Mesenchymal stem cell (in vitro differentiated cells and primary cell): ENCODE measurements at regions not wholly inside any gene's neighbourhood (a gene's known extent, or its start where the extent isn't known, plus 50 kb on each side); places are given as distances from the start of the nearest gene placed in this dataset.

Experiments
- DNase-seq: peaks from one replicate; pipeline ENCODE4 v3.0.0-alpha.2; 2013
- H2AFZ ChIP-seq: one replicate; pipeline ENCODE4 v1.6.1; 2013; ENCODE audit warnings: low read depth, mild to moderate bottlenecking, control low read depth, inconsistent platforms, low read length, moderate library complexity
- H2AK5ac ChIP-seq: 2 replicates; pipeline ENCODE4 v1.6.1; 2013; ENCODE audit warnings: low read length, moderate library complexity, mild to moderate bottlenecking, inconsistent platforms; ENCODE audit not compliant: severe bottlenecking
- H2BK120ac ChIP-seq: one replicate; pipeline ENCODE4 v1.6.1; 2013; ENCODE audit warnings: low read depth, mild to moderate bottlenecking, inconsistent platforms, low read length, moderate library complexity
- H2BK12ac ChIP-seq, 2 experiments: one replicate each; pipeline ENCODE4 v1.6.1; 2013; ENCODE audit warnings: inconsistent platforms in 2 of 2, low read length in 2 of 2, mild to moderate bottlenecking in 2 of 2, moderate library complexity in 2 of 2, control low read depth in 1 of 2
- H2BK15ac ChIP-seq: one replicate; pipeline ENCODE4 v1.6.1; 2013; ENCODE audit warnings: mild to moderate bottlenecking, low read depth, inconsistent platforms; ENCODE audit not compliant: poor library complexity, severe bottlenecking
- H2BK5ac ChIP-seq: 2 replicates; pipeline ENCODE4 v1.6.1; 2013; ENCODE audit warnings: low read depth, mild to moderate bottlenecking, low read length, control low read depth, inconsistent platforms; ENCODE audit not compliant: poor library complexity, severe bottlenecking
- H3K14ac ChIP-seq, 2 experiments: one replicate each; pipeline ENCODE4 v1.6.1; 2013; ENCODE audit warnings: inconsistent platforms in 2 of 2, low read length in 2 of 2, control low read depth in 1 of 2, mild to moderate bottlenecking in 1 of 2, moderate library complexity in 1 of 2
- H3K18ac ChIP-seq, 2 experiments: one replicate each; pipeline ENCODE4 v1.6.1; 2013; ENCODE audit warnings: inconsistent platforms in 2 of 2, low read length in 2 of 2, control low read depth in 1 of 2, low read depth in 1 of 2, mild to moderate bottlenecking in 1 of 2
- H3K23ac ChIP-seq, 2 experiments: one replicate each; pipeline ENCODE4 v1.6.1; 2013; ENCODE audit warnings: inconsistent platforms in 2 of 2, low read length in 2 of 2, mild to moderate bottlenecking in 2 of 2, moderate library complexity in 2 of 2, control low read depth in 1 of 2
- H3K27ac ChIP-seq: 2 replicates; pipeline ENCODE4 v1.5.1; 2013; ENCODE audit warnings: mild to moderate bottlenecking, moderate library complexity, low read length, control low read depth, inconsistent platforms; ENCODE audit not compliant: poor library complexity, severe bottlenecking
- H3K27me3 ChIP-seq, 2 experiments: 2 replicates each; pipeline versions ENCODE4 v1.6.1 to v1.7.0; 2013; ENCODE audit warnings: low read length in 2 of 2, mild to moderate bottlenecking in 2 of 2, moderate library complexity in 2 of 2, control low read depth in 1 of 2, inconsistent platforms in 1 of 2; ENCODE audit not compliant: control insufficient read depth in 1 of 2, insufficient read depth in 1 of 2
- H3K36me3 ChIP-seq, 2 experiments: 2 replicates each; pipeline versions ENCODE4 v1.6.1 to v1.7.0; 2013; ENCODE audit warnings: low read length in 2 of 2, control low read depth in 1 of 2, inconsistent platforms in 1 of 2, low read depth in 1 of 2, mild to moderate bottlenecking in 1 of 2; ENCODE audit not compliant: insufficient read depth in 2 of 2, control insufficient read depth in 1 of 2
- H3K4ac ChIP-seq, 2 experiments: one replicate each; pipeline ENCODE4 v1.6.1; 2013; ENCODE audit warnings: inconsistent platforms in 2 of 2, low read length in 2 of 2, mild to moderate bottlenecking in 2 of 2, moderate library complexity in 2 of 2, control low read depth in 1 of 2, low read depth in 1 of 2
- H3K4me1 ChIP-seq: 2 replicates; pipeline ENCODE4 v1.6.1; 2013; ENCODE audit warnings: low read depth, low read length, control low read depth; ENCODE audit not compliant: control insufficient read depth, insufficient read depth
- H3K4me2 ChIP-seq: 2 replicates; pipeline ENCODE4 v1.6.1; 2013; ENCODE audit warnings: low read length, mild to moderate bottlenecking, inconsistent platforms; ENCODE audit not compliant: poor library complexity, severe bottlenecking
- H3K4me3 ChIP-seq, 2 experiments: 2 replicates each; pipeline versions ENCODE4 v1.5.1 to v1.7.0; 2013; ENCODE audit warnings: low read length in 2 of 2, mild to moderate bottlenecking in 2 of 2, control low read depth in 1 of 2, low read depth in 1 of 2; ENCODE audit not compliant: insufficient read depth in 1 of 2
- H3K79me1 ChIP-seq: replicated peaks from 2 replicates; pipeline ENCODE4 v1.6.1; 2013; ENCODE audit warnings: mild to moderate bottlenecking, control low read depth, low read length, inconsistent platforms; ENCODE audit not compliant: poor library complexity, severe bottlenecking
- H3K9ac ChIP-seq: 2 replicates; pipeline ENCODE4 v1.7.0; 2013; ENCODE audit warnings: mild to moderate bottlenecking, low read length, moderate library complexity
- H3K9me3 ChIP-seq: 2 replicates; pipeline ENCODE4 v1.7.0; 2013; ENCODE audit warnings: mild to moderate bottlenecking, low read length; ENCODE audit not compliant: control insufficient read depth
- H4K8ac ChIP-seq: one replicate; pipeline ENCODE4 v1.6.1; 2013; ENCODE audit warnings: inconsistent platforms, mild to moderate bottlenecking, low read length, moderate library complexity
- H4K91ac ChIP-seq: one replicate; pipeline ENCODE4 v1.6.1; 2013; ENCODE audit warnings: mild to moderate bottlenecking, low read length, inconsistent platforms
- WGBS: methylation state at CpG from one replicate; pipeline ENCODE4 v1.1.7; 2013; ENCODE audit warnings: mixed read lengths; 5-methylcytosine and 5-hydroxymethylcytosine counted together

- no peaks in the 10 kb centered on the region for H3K79me1 ChIP-seq
- no peak overlapping the region for H3K27ac ChIP-seq
- H3K4me2 ChIP-seq = no peak overlapping the region
- no peak overlapping the region for H2BK120ac ChIP-seq
- no peaks in the 10 kb centered on the region for H3K4me1 ChIP-seq
- H4K8ac ChIP-seq = no peak overlapping the region
- H3K27me3 ChIP-seq = no peaks in the 10 kb centered on the region
- H3K9ac ChIP-seq = peak overlapping the region; percentile 75
- peak overlapping the region in 1 of 2 experiments; percentile 17 for H3K4me3 ChIP-seq
- no CpG with 5 or more reads among the region's 1 CpG for WGBS
- no peak overlapping the region for H2BK15ac ChIP-seq
- H3K18ac ChIP-seq = no peak overlapping the region
- H3K4ac ChIP-seq = no peak overlapping the region
- H3K9me3 ChIP-seq = peaks cover 12% of the 10 kb centered on the region
- no peak overlapping the region for H2BK12ac ChIP-seq
- no peak overlapping the region for H3K14ac ChIP-seq
- no peak overlapping the region for H2AK5ac ChIP-seq
- no peak overlapping the region for H2BK5ac ChIP-seq
- H4K91ac ChIP-seq = no peak overlapping the region
- no peak overlapping the region for H2AFZ ChIP-seq
- no peaks in the 10 kb centered on the region for H3K36me3 ChIP-seq
- no peak overlapping the region for H3K23ac ChIP-seq
- peak; percentile 27 for DNase-seq
Observed at GRCh38 chr1:170461291-170461747, 70.6 kb upstream of the GORAB start.

GRCh38 chr1:170461762-170462384 is 70.1 kb upstream of the GORAB start:
- Histone ChIP-seq H3K4ac (no peak overlapping the region), H3K23ac (no peak overlapping the region), H2BK12ac (no peak overlapping the region), H3K18ac (no peak overlapping the region), H4K91ac (no peak overlapping the region), H3K4me3 (peak overlapping the region in 1 of 2 experiments; percentile 17), H3K27me3 (no peaks in the 10 kb centered on the region), H4K8ac (no peak overlapping the region), H3K27ac (no peak overlapping the region), H2BK120ac (no peak overlapping the region), H2AK5ac (no peak overlapping the region), H2BK15ac (no peak overlapping the region), H3K9me3 (peaks cover 12% of the 10 kb centered on the region), H3K4me2 (no peak overlapping the region), H2AFZ (no peak overlapping the region), H3K9ac (peak overlapping the region; percentile 75), H3K79me1 (no peaks in the 10 kb centered on the region), H3K4me1 (no peaks in the 10 kb centered on the region), H2BK5ac (no peak overlapping the region), H3K36me3 (no peaks in the 10 kb centered on the region), H3K14ac (no peak overlapping the region)
- peak; percentile 1 for DNase-seq
- WGBS = 88% methylated on average over 4 of the region's 4 CpGs

GRCh38 chr1:170470121-170470520 is 61.8 kb upstream of the GORAB start:
- no peak overlapping the region for H3K4me3 ChIP-seq

DNA sequence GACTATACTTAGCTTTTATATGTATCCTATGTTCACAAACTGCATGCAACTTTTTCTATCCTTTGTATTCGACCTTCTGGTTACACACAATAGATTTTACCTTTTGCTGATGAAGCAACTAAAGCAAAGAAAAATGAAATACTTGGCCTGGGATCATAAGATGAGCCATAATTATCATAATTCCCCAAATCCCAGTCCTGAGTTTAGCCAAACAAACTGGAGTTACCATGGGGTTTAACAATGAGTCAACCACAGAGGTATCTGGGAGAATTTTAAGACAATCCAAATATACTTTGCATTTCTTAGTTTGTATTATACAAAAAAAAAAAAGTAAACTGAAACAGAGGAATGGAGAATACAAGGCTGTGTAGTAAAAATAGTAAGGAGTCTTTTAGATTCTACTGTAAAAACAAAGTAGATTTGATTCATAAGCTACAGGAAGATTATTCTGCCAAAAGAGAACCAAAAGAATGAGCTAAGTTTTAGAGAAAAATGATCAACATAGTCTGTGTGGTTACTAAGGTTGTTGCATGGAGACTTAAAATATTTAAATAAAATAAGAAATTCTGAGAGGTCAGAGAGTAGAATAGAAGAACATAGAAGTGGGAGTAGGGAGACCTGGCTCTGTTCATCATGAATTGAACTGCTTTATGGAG is 60.4 kb upstream of the GORAB start:
- Histone ChIP-seq H3K4me1 (no peaks in the 10 kb centered on the region), H4K91ac (no peak overlapping the region), H2BK120ac (no peak overlapping the region), H4K8ac (no peak overlapping the region), H3K18ac (no peak overlapping the region), H3K4me3 (no peak overlapping the region), H2AK5ac (no peak overlapping the region), H2AFZ (no peak overlapping the region), H3K23ac (no peak overlapping the region), H2BK5ac (no peak overlapping the region), H3K4me2 (no peak overlapping the region), H2BK15ac (no peak overlapping the region), H3K79me1 (no peaks in the 10 kb centered on the region), H3K27me3 (no peaks in the 10 kb centered on the region), H2BK12ac (no peak overlapping the region), H3K36me3 (no peaks in the 10 kb centered on the region), H3K27ac (no peak overlapping the region), H3K4ac (no peak overlapping the region), H3K9me3 (no peaks in the 10 kb centered on the region), H3K9ac (peak overlapping the region; percentile 89), H3K14ac (no peak overlapping the region)
- WGBS = no CpG with 5 or more reads among the region's 1 CpG
- no peak for DNase-seq

More at GRCh38 chr1:170470121-170470520, 61.8 kb upstream of the GORAB start:
- H2AFZ ChIP-seq = no peak overlapping the region
- no peak overlapping the region for H3K4ac ChIP-seq
- H3K14ac ChIP-seq = no peak overlapping the region
- H2BK5ac ChIP-seq = no peak overlapping the region
- no peak overlapping the region for H2AK5ac ChIP-seq
- no peaks in the 10 kb centered on the region for H3K79me1 ChIP-seq
- H2BK120ac ChIP-seq = no peak overlapping the region
- no peaks in the 10 kb centered on the region for H3K36me3 ChIP-seq
- H3K27me3 ChIP-seq = no peaks in the 10 kb centered on the region
- no peak overlapping the region for H2BK15ac ChIP-seq
- H3K9ac ChIP-seq = peak overlapping the region; percentile 89
- H4K8ac ChIP-seq = no peak overlapping the region
- H3K18ac ChIP-seq = no peak overlapping the region
- H4K91ac ChIP-seq = no peak overlapping the region
- no peak overlapping the region for H3K27ac ChIP-seq
- DNase-seq = no peak
- H3K9me3 ChIP-seq = no peaks in the 10 kb centered on the region
- no peaks in the 10 kb centered on the region for H3K4me1 ChIP-seq
- WGBS = no CpG with 5 or more reads among the region's 1 CpG
- H3K4me2 ChIP-seq = no peak overlapping the region
- no peak overlapping the region for H2BK12ac ChIP-seq
- no peak overlapping the region for H3K23ac ChIP-seq
